ENCODE measurements at regions not wholly inside any gene's neighbourhood (a gene's known extent, or its start where the extent isn't known, plus 50 kb on each side); places are given as distances from the start of the nearest gene placed in this dataset.

DNA sequence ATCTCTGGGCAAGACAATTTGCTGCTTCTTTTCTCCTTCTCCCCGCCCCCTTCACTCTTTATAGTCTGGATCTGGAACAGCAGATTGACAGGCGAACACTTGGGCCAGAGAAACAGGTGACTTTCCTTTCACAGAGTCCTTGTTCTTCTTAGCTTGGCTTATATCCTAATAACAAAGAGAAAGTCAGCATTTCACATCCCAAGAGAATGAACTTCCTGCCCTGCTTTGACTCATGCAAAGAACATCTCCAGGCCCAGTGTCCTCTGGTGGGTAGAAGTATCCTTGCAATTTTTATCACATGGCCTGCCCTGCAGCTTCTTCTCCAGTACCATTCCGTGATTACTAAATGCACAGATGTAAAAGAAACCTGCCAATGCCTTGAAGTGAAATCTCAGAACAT is 764.4 kb downstream of the ADGRL2 start:
- H3K36me3 Mint-ChIP-seq (ENCODE audit: low read depth): no peaks in the 10 kb centered on the region
- H3K27me3 Mint-ChIP-seq: no peaks in the 10 kb centered on the region

DNA sequence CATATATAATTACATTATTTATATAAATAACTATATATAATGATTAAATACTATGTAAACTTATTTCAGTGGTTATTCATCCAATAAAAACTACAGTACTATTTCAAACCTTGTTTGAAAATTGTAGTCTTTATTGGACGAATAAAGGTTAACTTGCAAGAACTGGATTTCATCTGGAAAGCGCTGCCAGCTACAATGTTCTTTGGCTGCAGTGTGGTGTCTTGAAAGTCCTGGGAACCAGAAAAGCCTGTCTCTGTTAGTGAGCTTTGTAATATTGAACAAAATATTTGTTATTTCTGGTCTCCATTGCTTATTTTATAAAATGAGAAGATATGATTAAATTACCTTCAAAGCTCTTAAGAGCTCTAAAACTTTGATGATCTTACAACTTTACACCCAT is 763.6 kb downstream of the ADGRL2 start:
- Mint-ChIP-seq H3K4me3 (no peak overlapping the region), H3K4me1 (ENCODE audit: low read depth) (no peaks in the 10 kb centered on the region), H3K27ac (no peak overlapping the region), H3K9me3 (no peaks in the 10 kb centered on the region), H3K27me3 (no peaks in the 10 kb centered on the region), H3K36me3 (ENCODE audit: low read depth) (no peaks in the 10 kb centered on the region)

More for the DNA sequence above, 764.4 kb downstream of the ADGRL2 start:
- no peaks in the 10 kb centered on the region for H3K4me1 Mint-ChIP-seq (ENCODE audit: low read depth)
- no peak overlapping the region for H3K4me3 Mint-ChIP-seq
- no peaks in the 10 kb centered on the region for H3K9me3 Mint-ChIP-seq
- no peak overlapping the region for H3K27ac Mint-ChIP-seq

- Mint-ChIP-seq H3K4me3 (no peak overlapping the region), H3K27ac (no peak overlapping the region), H3K27me3 (no peaks in the 10 kb centered on the region), H3K36me3 (ENCODE audit: low read depth) (no peaks in the 10 kb centered on the region), H3K4me1 (ENCODE audit: low read depth) (no peaks in the 10 kb centered on the region), H3K9me3 (no peaks in the 10 kb centered on the region)
Observed at GRCh38 chr1:82562448-82562847, 761.7 kb downstream of the ADGRL2 start.

DNA sequence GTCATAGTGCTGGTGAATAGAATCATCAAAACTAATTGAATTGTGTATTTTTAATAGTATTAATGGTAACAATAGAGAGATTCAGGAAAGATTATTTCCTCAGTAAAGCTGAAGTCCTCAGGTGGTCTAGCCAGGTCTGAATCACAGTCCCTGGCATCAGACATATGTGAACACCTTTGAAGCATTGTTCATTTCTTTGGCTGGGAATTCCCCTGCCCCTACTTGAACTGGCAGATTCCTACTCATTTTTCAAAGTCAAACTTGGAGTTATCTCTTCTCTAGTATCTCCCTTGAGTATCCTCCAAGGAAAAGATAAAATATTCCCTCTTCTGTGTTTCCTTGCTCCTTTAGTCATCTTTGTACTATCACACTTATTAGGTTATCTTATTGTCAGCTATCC is 759.8 kb downstream of the ADGRL2 start:
- H3K4me1 Mint-ChIP-seq (ENCODE audit: low read depth): no peaks in the 10 kb centered on the region
- no peaks in the 10 kb centered on the region for H3K9me3 Mint-ChIP-seq
- H3K27me3 Mint-ChIP-seq: no peaks in the 10 kb centered on the region
- no peak overlapping the region for H3K4me3 Mint-ChIP-seq
- H3K27ac Mint-ChIP-seq: no peak overlapping the region
- H3K36me3 Mint-ChIP-seq (ENCODE audit: low read depth): no peaks in the 10 kb centered on the region

- H3K4me3 Mint-ChIP-seq: no peak overlapping the region
- H3K9me3 Mint-ChIP-seq: no peaks in the 10 kb centered on the region
- no peaks in the 10 kb centered on the region for H3K27me3 Mint-ChIP-seq
- H3K27ac Mint-ChIP-seq: no peak overlapping the region
- no peaks in the 10 kb centered on the region for H3K4me1 Mint-ChIP-seq (ENCODE audit: low read depth)
- H3K36me3 Mint-ChIP-seq (ENCODE audit: low read depth): no peaks in the 10 kb centered on the region
Observed at GRCh38 chr1:82555501-82555900, 754.8 kb downstream of the ADGRL2 start.

- H3K36me3 Mint-ChIP-seq (ENCODE audit: low read depth): no peaks in the 10 kb centered on the region
- H3K9me3 Mint-ChIP-seq: peaks cover 6% of the 10 kb centered on the region
- no peaks in the 10 kb centered on the region for H3K4me1 Mint-ChIP-seq (ENCODE audit: low read depth)
- H3K4me3 Mint-ChIP-seq: no peak overlapping the region
- H3K27me3 Mint-ChIP-seq: no peaks in the 10 kb centered on the region
- no peak overlapping the region for H3K27ac Mint-ChIP-seq
Observed at GRCh38 chr1:82549841-82550240, 749.1 kb downstream of the ADGRL2 start.

DNA sequence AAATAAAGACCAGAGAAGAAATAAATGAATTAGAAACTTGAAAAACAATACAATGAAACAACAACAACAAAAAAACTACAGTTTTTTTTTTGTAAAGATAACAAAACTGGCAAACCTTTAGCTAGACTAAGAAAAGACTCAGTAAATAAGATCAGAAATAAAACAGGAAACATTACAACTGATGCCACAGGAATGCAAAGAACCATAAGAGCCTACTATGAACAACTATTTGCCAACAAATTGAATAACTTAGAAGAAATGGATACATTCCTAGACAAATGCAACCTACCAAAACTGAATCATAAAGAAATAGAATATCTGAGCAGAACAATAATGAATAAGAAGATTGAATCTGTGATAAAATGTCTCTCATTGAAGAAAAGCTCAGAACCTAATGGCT is 742.0 kb downstream of the ADGRL2 start:
- Mint-ChIP-seq H3K27ac (no peak overlapping the region), H3K4me1 (ENCODE audit: low read depth) (no peaks in the 10 kb centered on the region)

GRCh38 chr1:82542141-82542540 is 741.4 kb downstream of the ADGRL2 start:
- Mint-ChIP-seq H3K27ac (no peak overlapping the region), H3K9me3 (peaks cover 16% of the 10 kb centered on the region), H3K27me3 (no peaks in the 10 kb centered on the region), H3K4me1 (ENCODE audit: low read depth) (no peaks in the 10 kb centered on the region), H3K4me3 (no peak overlapping the region), H3K36me3 (ENCODE audit: low read depth) (no peaks in the 10 kb centered on the region)

More for the DNA sequence above, 742.0 kb downstream of the ADGRL2 start:
- Mint-ChIP-seq H3K4me3 (no peak overlapping the region), H3K36me3 (ENCODE audit: low read depth) (no peaks in the 10 kb centered on the region), H3K9me3 (peaks cover 17% of the 10 kb centered on the region), H3K27me3 (no peaks in the 10 kb centered on the region)

DNA sequence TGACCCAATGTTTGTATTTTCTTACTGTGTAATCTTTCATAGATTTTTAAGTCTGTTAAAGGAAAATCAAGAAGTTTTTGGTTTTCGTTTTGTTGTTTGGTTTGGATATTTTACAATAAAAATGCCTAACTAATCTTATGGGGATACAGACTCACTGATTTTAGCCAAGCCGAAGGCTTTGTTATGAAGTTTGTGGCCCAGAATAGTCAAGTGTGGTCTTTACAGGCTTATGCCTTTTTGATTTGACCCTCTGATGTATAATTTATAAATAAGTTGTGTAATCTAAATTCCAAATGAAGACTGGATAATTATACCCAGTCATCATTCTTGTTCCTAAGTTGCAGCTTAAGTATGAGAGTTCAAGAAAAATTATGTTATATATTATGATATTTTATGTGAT is 739.3 kb downstream of the ADGRL2 start:
- H3K27me3 Mint-ChIP-seq: no peaks in the 10 kb centered on the region
- no peaks in the 10 kb centered on the region for H3K4me1 Mint-ChIP-seq (ENCODE audit: low read depth)
- peaks cover 16% of the 10 kb centered on the region for H3K9me3 Mint-ChIP-seq
- H3K27ac Mint-ChIP-seq: no peak overlapping the region
- H3K4me3 Mint-ChIP-seq: no peak overlapping the region
- H3K36me3 Mint-ChIP-seq (ENCODE audit: low read depth): no peaks in the 10 kb centered on the region

- no peaks in the 10 kb centered on the region for H3K4me1 Mint-ChIP-seq (ENCODE audit: low read depth)
- peaks cover 16% of the 10 kb centered on the region for H3K9me3 Mint-ChIP-seq
- H3K27me3 Mint-ChIP-seq: no peaks in the 10 kb centered on the region
- no peak overlapping the region for H3K27ac Mint-ChIP-seq
- H3K36me3 Mint-ChIP-seq (ENCODE audit: low read depth): no peaks in the 10 kb centered on the region
- no peak overlapping the region for H3K4me3 Mint-ChIP-seq
Observed at GRCh38 chr1:82538876-82539275, 738.1 kb downstream of the ADGRL2 start.

DNA sequence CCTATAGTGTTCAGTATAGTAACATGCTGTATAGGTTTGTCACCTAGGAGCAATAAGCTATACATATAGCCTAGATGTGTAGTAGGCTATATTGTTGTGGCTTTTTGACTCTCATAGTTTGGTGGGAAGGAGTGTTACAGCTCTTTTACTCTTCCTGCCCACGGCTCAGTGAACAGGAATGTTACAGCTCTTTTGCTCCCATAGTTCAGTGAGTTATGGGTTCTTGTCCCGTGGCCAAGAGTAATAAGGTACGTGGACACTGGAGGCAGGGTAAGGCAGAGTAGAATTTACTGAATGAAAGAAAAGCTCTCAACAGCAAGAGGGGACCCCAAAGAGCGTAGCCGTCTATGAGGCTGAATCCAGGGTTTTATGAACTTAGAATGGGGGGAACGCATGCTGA is 734.3 kb downstream of the ADGRL2 start:
- H3K4me1 Mint-ChIP-seq (ENCODE audit: low read depth): no peaks in the 10 kb centered on the region
- H3K4me3 Mint-ChIP-seq: no peak overlapping the region
- H3K36me3 Mint-ChIP-seq (ENCODE audit: low read depth): no peaks in the 10 kb centered on the region
- H3K27me3 Mint-ChIP-seq: no peaks in the 10 kb centered on the region
- peaks cover 6% of the 10 kb centered on the region for H3K9me3 Mint-ChIP-seq
- no peak overlapping the region for H3K27ac Mint-ChIP-seq

- H3K9me3 Mint-ChIP-seq: no peaks in the 10 kb centered on the region
- no peaks in the 10 kb centered on the region for H3K36me3 Mint-ChIP-seq (ENCODE audit: low read depth)
- H3K4me3 Mint-ChIP-seq: no peak overlapping the region
- no peaks in the 10 kb centered on the region for H3K27me3 Mint-ChIP-seq
- no peaks in the 10 kb centered on the region for H3K4me1 Mint-ChIP-seq (ENCODE audit: low read depth)
- H3K27ac Mint-ChIP-seq: no peak overlapping the region
Observed at GRCh38 chr1:82525378-82525777, 724.6 kb downstream of the ADGRL2 start.

DNA sequence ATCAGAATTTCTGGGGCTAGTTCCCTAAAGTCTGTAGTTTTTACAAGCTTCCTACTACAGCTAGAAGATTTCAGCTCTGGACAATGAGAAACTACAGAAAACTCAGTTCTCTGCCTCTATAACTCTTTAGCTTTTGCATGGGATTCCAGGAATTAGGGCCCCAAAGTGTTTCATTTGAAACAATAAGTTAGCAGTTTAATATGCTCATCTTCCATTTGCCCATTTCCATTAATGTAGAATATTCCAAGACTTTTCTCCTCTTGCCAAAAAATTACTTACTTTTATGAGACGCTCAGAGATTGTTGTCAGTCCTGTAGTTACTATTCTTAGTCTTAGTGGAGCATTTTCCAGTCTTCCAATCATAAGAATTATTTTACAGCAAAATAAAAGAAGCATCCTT is 719.9 kb downstream of the ADGRL2 start:
- Mint-ChIP-seq H3K36me3 (ENCODE audit: low read depth) (no peaks in the 10 kb centered on the region), H3K27me3 (no peaks in the 10 kb centered on the region), H3K4me3 (no peak overlapping the region), H3K27ac (no peak overlapping the region), H3K4me1 (ENCODE audit: low read depth) (no peaks in the 10 kb centered on the region), H3K9me3 (no peaks in the 10 kb centered on the region)

DNA sequence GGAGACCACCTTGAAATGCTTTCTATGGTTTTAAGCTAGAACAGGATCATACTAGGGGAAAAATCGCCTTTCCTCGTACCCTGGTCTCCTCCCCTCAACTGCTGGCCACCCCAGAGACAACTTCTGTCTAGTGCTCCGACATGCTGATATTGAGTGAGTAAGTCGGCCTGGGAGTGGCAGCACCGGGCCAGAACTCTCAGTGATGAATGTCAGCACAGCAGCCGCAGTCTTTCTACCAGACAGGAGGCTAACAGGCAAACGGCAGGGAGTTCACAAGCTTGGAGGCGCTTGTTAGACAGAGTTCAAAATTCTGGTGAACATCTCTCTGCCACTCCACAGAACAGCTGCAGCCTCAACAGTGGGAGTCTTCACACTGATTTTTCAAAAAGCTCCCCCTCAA is 716.9 kb downstream of the ADGRL2 start:
- Mint-ChIP-seq H3K4me3 (no peak overlapping the region), H3K27ac (no peak overlapping the region), H3K27me3 (no peaks in the 10 kb centered on the region), H3K36me3 (ENCODE audit: low read depth) (no peaks in the 10 kb centered on the region), H3K4me1 (ENCODE audit: low read depth) (no peaks in the 10 kb centered on the region), H3K9me3 (no peaks in the 10 kb centered on the region)

- no peak overlapping the region for H3K4me3 Mint-ChIP-seq
- no peaks in the 10 kb centered on the region for H3K4me1 Mint-ChIP-seq (ENCODE audit: low read depth)
- H3K36me3 Mint-ChIP-seq (ENCODE audit: low read depth): no peaks in the 10 kb centered on the region
- no peaks in the 10 kb centered on the region for H3K27me3 Mint-ChIP-seq
- no peaks in the 10 kb centered on the region for H3K9me3 Mint-ChIP-seq
- H3K27ac Mint-ChIP-seq: no peak overlapping the region
Observed at GRCh38 chr1:82515650-82516049, 714.9 kb downstream of the ADGRL2 start.

- H3K9me3 Mint-ChIP-seq: no peaks in the 10 kb centered on the region
- no peaks in the 10 kb centered on the region for H3K27me3 Mint-ChIP-seq
- H3K4me3 Mint-ChIP-seq: no peak overlapping the region
- H3K4me1 Mint-ChIP-seq (ENCODE audit: low read depth): no peaks in the 10 kb centered on the region
- no peak overlapping the region for H3K27ac Mint-ChIP-seq
- H3K36me3 Mint-ChIP-seq (ENCODE audit: low read depth): no peaks in the 10 kb centered on the region
Observed at GRCh38 chr1:82511441-82511840, 710.7 kb downstream of the ADGRL2 start.

DNA sequence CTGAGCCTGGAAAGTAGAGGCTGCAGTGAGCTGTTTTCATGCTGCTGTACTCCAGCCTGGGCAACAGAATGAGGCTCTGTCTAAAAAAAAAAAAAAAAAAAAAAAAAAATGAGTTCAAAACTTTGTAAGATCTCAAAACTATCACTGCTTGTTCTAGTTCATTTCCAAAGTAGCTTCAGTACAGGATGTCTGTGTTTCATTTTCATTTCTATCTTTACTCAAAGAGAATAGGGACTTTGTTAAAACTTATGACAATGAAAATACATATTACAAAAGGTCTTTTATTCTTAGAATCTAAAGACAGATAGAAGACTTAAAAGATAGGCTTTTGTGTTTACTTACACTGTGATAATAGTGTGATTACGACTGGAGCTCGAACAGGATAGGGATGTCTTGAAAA is 709.7 kb downstream of the ADGRL2 start:
- Mint-ChIP-seq H3K27ac (no peak overlapping the region), H3K4me1 (ENCODE audit: low read depth) (no peaks in the 10 kb centered on the region), H3K36me3 (ENCODE audit: low read depth) (no peaks in the 10 kb centered on the region), H3K27me3 (no peaks in the 10 kb centered on the region), H3K9me3 (no peaks in the 10 kb centered on the region), H3K4me3 (no peak overlapping the region)

Measured in stimulated activated naive CD8-positive, alpha-beta T cell treated with anti-CD3 and anti-CD28 coated beads, Interleukin-15, Interleukin-2, amounts not matched to agents 100 ng/mL and 50 ng/mL, for 24 hours (primary cell).